ENCODE measurements at regions not wholly inside any gene's neighbourhood (a gene's known extent, or its start where the extent isn't known, plus 50 kb on each side); places are given as distances from the start of the nearest gene placed in this dataset.

- no peak for TF ChIP-seq ELF4 (IDR thresholded peaks at IDR 0.05)
- TF ChIP-seq CTBP1 (IDR thresholded peaks at IDR 0.05; ENCODE audit: borderline replicate concordance): no peak
- no peak for TF ChIP-seq SP1 (IDR thresholded peaks at IDR 0.05)
- no peak for TF ChIP-seq FOXM1 (IDR thresholded peaks at IDR 0.05; ENCODE audit: borderline replicate concordance)
- no peak for TF ChIP-seq SUZ12 (IDR thresholded peaks at IDR 0.05)
- TF ChIP-seq L3MBTL2 (conservative IDR thresholded peaks at IDR 0.05): no peak
- TF ChIP-seq LEF1 (IDR thresholded peaks at IDR 0.05; ENCODE audit: borderline replicate concordance): no peak
- no peak for TF ChIP-seq ARNT (IDR thresholded peaks at IDR 0.05)
- TF ChIP-seq BHLHE40 (IDR thresholded peaks at IDR 0.05; ENCODE audit: borderline replicate concordance): no peak
- TF ChIP-seq, protein P1, sequence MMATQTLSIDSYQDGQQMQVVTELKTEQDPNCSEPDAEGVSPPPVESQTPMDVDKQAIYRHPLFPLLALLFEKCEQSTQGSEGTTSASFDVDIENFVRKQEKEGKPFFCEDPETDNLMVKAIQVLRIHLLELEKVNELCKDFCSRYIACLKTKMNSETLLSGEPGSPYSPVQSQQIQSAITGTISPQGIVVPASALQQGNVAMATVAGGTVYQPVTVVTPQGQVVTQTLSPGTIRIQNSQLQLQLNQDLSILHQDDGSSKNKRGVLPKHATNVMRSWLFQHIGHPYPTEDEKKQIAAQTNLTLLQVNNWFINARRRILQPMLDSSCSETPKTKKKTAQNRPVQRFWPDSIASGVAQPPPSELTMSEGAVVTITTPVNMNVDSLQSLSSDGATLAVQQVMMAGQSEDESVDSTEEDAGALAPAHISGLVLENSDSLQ (IDR thresholded peaks at IDR 0.05): no peak
- TF ChIP-seq FOXA1 (IDR thresholded peaks at IDR 0.05): no peak
Measured at GRCh38 chr9:93826209-93826608, 128.9 kb downstream of the BARX1 start.

Measured in HEK293T (cell line).